SKM-1 (cell line): ENCODE measurements at regions not wholly inside any gene's neighbourhood (a gene's known extent, or its start where the extent isn't known, plus 50 kb on each side); places are given as distances from the start of the nearest gene placed in this dataset.

ENCODE experiments used
- DNase-seq: peaks from one replicate; lab custom pipeline; 2025; ENCODE audit not compliant: unreplicated experiment; lab: John Stamatoyannopoulos, UW

- DNase-seq: no peak
Measured at GRCh38 chr6:1257778-1258177, 54.1 kb upstream of the FOXQ1 start.

- no peak for DNase-seq
Measured at GRCh38 chr6:1256435-1257008, 55.4 kb upstream of the FOXQ1 start.

- no peak for DNase-seq
Measured at GRCh38 chr6:1255636-1256365, 56.1 kb upstream of the FOXQ1 start.

- no peak for DNase-seq
Measured at GRCh38 chr6:1254326-1254725, 57.6 kb upstream of the FOXQ1 start.

- DNase-seq: no peak
Measured at GRCh38 chr6:1253816-1254215, 58.1 kb upstream of the FOXQ1 start.

- DNase-seq: no peak
Measured at GRCh38 chr6:1251198-1252155, 60.4 kb upstream of the FOXQ1 start.

GRCh38 chr6:1250489-1251197, 61.3 kb upstream of the FOXQ1 start:
- no peak for DNase-seq

GRCh38 chr6:1247894-1248293, 64.0 kb upstream of the FOXQ1 start:
- no peak for DNase-seq

GRCh38 chr6:1247056-1247455, 64.8 kb upstream of the FOXQ1 start:
- DNase-seq: no peak

- DNase-seq: no peak
Measured at GRCh38 chr6:1244941-1245340, 67.0 kb upstream of the FOXQ1 start.

GRCh38 chr6:1244278-1244677, 67.6 kb upstream of the FOXQ1 start:
- no peak for DNase-seq

- DNase-seq: no peak
Measured at GRCh38 chr6:1242446-1242845, 69.5 kb upstream of the FOXQ1 start.

- no peak for DNase-seq
Measured at GRCh38 chr6:1242021-1242420, 69.9 kb upstream of the FOXQ1 start.

GRCh38 chr6:1240766-1241318, 71.1 kb upstream of the FOXQ1 start:
- no peak for DNase-seq

- no peak for DNase-seq
Measured at GRCh38 chr6:1239805-1240204, 72.1 kb upstream of the FOXQ1 start.

- DNase-seq: no peak
Measured at GRCh38 chr6:1238040-1238439, 73.9 kb upstream of the FOXQ1 start.

- DNase-seq: no peak
Measured at GRCh38 chr6:1237636-1238035, 74.3 kb upstream of the FOXQ1 start.

GRCh38 chr6:1235825-1236224, 76.1 kb upstream of the FOXQ1 start:
- DNase-seq: no peak

- no peak for DNase-seq
Measured at GRCh38 chr6:1233924-1234323, 78.0 kb upstream of the FOXQ1 start.

GRCh38 chr6:1232578-1232977, 79.3 kb upstream of the FOXQ1 start:
- no peak for DNase-seq

GRCh38 chr6:1231941-1232340, 80.0 kb upstream of the FOXQ1 start:
- no peak for DNase-seq
